HS-27A (cell line): ENCODE measurements at regions not wholly inside any gene's neighbourhood (a gene's known extent, or its start where the extent isn't known, plus 50 kb on each side); places are given as distances from the start of the nearest gene placed in this dataset.
"Not testable (repeated sequence)": the region's sequence is repeated elsewhere in the genome, so short reads cannot be mapped to it uniquely, and the experiment has no call there.

Source experiments
- DNase-seq: peaks from one replicate; pipeline ENCODE4 v3.0.0-alpha.2; 2012; ENCODE audit warnings: low read depth, missing footprints

DNA sequence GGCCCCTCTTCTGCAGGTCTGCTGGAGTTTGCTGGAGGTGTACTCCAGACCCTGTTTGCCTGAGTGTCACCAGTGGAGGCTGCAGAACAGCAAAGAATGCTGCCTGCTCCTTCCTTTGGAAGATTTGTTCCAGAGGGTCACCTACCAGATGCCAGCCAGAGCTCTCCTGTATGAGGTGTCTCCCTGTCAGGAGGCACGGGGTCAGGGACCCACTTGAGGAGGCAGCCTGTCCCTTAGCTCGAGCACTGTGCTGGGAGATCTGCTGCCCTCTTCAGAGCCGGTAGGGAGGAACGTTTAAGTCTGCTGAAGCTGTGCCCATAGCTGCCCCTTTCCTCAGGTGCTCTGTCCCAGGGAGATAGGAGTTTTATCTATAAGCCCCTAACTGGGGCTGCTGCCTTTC is 207.9 kb downstream of the FAT3 start:
- DNase-seq, result no peak

DNA sequence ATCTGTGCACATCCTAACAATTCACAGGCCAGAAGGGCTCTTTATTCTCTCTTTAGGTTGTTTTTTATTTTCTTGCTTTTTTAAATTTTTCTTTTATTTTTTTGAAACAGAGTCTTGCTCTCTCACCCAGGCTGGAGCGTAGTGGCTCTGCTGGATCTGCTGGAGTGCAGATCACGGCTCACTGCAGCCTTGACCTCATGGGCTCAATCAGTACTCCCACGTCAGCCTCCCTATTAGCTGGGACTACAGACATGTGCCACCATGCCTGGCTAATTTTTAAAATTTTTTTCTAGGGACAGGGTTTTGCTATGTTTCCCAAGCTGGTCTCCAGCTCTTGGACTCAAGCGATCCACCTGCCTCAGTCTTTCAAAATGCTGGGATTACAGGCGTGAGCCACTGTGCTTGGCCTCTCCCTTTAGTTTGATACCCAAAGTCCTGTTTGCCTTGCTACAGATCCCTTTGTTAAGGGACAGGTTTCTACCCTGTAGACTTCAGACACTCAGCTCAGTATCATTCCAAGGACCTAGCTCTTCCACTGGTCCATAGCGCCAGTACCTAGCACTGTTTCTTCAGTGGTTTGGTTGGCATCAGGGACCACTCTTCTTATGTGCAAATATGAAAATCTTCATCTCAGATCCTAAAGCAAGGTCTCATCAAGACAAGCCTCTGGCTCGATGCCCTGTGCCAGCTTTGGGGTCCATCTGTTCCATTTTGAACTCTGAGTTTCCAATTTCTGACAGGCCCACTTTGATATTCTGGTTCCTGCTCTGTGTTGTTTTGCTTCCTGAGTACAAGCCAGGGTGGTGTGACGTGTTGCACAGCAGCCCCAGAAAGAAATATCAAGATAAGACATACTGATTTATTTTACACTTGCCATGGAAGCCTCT is 211.7 kb downstream of the FAT3 start:
- DNase-seq, result no peak

DNA sequence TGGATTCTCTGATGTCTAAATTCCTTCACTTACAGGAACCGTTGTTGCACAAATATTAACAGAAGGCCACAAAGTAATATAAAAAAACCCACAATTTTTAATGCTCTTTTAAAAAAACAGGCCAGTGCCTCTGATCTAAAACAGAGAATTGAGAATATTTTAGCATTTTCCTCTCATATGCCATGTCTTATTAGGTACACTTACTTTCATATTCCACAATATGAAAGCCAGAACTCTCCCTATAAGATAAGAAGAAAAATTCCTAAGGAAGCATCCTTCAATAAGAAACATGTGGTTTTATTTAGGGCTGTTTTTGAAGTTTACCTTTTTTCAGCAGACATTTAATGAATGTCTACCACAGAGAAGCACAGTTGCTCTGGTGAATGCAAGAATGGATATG is 214.5 kb downstream of the FAT3 start:
- no peak for DNase-seq

DNA sequence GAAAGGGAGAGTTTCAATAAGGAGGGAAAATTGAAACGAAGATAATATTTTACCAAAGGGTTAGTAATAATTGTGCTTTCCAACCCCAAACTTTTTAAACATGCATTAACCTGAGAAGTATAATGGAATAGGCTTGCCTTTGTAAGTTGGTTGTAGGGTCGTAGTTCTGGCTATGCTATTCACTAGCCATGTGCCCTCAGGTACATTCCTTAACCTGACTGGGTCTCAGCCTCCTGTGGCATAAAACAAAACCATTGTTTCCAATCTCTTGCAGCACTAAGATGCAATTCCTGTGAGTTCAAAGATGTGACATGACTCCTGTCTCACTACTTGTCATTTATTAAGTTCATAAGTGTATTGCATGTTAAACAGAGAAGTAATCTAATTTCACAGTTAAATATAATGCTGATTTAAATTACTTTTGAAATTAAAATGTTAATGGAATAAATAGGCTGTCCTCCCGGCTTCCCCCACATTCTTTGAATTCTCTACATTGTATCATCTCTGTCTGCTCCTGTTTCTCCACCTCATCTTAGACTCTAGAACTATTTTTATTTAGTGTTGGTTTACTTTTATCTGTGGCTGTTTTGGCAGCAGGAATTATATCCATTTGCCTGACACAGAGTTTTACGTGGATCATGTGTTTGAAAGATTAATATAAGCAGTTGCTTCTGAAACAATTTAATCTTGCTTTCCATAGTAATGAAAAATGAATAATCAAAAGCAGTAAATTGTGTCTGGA is 216.3 kb downstream of the FAT3 start:
- no peak for DNase-seq

DNA sequence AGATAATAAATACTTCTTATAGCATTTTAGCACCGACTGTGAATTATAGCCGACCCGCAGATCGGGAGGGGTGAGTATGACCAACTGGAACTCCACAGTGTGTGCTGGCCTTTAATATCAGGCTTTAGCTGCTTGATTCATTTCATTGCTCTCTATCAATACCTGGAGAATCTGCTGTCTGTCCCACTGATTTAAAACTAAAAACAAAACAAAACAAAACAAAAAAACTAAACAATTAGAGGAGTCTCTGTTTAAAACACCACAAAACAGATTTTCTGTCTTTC is 216.8 kb downstream of the FAT3 start:
- DNase-seq, result no peak

DNA sequence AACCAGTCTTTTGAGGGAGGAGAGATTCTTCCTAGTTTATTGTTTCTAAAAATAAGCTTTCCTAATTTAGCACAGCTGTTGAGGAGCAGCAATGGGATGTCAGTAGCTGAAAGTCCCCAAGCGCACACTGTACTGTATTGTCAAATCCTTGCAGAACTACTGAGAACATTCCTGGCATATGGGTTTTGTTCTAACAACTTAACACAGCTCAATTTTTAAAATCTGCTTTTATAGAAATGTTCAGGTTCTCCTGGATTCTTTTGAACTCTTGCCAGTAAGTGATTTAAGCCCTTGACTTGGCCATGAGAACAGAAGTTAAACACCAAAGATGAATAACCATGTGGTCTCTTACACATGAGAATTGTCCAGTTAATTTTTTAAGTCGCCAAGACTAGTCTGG is 218.6 kb downstream of the FAT3 start:
- no peak for DNase-seq

DNA sequence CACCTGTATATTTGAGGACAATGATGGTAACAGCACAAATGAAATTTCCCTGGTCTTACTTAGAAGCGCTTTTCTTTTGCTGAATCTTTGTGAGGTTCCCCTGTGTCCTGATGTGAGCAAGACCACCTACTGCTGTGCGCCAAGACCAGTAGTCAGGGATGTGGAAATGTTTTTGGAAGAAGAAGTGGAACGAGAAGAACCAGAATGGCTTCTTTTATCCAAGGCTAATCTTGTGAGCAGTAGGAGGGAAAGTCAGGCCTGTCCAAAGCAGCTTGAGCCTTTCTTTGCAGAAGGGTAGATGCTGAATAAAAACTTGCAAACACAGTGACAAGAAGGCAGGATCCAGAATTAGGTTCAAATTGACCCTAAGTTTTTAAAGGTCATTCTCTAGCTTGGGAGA is 223.0 kb downstream of the FAT3 start:
- no peak for DNase-seq

DNA sequence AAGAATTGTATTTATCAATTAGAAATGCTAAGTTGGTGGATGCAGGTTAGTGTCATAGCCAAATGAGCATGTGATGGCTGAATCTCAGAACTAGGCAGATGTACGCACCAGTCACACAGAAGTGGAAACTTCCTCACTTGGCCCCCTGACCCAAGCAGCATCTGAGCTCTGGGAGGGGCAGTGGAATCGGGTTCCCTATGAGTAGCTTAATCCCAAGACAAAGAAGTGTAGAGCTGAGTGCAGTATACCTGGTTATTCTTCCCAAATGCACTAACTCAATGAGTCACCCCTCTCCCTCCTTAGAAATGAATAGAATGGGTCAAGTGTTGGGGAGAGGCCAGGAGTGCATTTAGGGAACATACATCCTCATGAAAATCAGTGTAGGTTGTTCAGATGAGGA is 224.6 kb downstream of the FAT3 start:
- DNase-seq, result no peak

DNA sequence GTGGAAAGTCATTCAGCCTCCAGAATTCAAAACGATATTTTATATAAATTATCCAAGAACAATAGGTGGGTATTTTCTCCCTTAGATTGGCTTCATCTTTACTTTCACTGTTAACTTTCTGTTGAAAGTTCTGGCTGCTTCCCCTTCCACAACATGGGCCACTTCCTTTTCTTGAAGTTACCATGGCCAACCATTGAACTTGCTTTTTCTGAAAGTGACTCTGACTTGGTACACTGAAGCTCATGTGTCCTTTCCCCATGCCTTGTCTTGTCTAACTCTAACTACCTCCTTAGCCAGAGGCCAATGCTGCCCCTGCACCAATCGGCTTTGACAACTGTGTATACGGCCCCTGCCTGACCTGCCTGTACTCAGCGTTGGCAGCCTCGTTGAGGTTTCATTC is 225.2 kb downstream of the FAT3 start:
- DNase-seq, result no peak

DNA sequence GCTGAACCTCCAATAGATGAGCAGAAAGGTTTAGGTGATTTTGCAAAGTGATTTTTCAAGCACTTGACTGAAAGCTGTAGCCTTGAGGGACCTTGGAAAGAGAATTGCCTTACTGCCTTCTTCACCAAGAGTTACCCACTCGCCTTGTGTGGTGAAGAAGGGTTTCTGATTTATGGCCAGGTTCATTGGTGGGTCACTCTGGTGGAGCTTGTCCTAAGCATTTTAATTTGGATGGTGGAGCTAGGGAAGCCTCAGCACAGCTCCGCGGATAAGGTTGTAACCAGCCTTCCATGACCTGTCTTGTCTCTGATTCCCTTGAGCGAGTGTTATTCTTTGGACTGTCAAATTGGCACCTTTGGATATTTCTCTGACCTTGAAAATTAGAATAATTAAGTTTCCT is 226.4 kb downstream of the FAT3 start:
- DNase-seq, result no peak

DNA sequence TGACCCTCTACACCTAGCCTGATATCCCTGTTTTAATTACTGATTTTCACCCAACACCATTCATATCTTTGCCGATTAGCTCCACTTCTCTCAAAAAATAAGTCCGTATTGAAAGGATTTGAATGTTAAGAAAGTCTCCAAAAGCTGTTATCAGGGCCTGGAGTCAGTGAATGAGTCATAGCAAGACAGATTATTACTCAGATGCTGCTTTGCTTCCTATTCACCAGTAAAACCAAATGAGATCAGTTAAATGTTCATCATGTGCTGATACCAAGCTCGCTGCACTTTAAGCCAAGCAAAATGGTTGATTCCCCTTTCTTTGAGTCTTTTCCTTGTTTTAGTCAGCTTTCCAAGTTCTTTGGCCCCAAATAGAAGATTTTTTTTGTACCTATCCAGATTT is 228.4 kb downstream of the FAT3 start:
- peak; percentile 35 for DNase-seq

DNA sequence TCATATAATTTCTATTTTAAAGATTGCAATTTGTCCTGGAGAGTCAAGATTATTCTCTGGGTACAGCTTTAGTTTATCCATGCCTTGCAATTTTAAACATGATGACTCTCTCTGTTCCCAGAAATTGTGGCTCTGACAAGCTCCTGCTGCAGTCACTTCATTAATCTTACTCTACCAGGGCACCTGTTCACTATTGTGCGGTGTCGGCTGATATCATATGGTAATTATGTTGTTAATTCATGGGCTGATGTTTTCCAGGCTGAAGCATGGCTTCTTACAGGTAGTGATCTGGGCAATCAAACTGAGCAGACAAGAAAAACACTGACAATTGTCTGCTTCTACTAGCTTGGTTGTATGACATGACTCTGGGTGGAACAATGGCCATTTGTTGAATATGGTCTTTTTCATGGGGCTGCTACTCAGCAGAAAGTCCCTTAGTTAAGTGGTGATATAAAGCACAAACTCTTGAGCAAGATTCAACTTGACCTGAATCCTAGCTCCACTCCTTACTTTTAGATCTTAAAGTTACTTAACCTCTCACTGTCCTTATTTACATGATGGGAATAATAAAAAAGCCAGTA is 230.7 kb downstream of the FAT3 start:
- no peak for DNase-seq

DNA sequence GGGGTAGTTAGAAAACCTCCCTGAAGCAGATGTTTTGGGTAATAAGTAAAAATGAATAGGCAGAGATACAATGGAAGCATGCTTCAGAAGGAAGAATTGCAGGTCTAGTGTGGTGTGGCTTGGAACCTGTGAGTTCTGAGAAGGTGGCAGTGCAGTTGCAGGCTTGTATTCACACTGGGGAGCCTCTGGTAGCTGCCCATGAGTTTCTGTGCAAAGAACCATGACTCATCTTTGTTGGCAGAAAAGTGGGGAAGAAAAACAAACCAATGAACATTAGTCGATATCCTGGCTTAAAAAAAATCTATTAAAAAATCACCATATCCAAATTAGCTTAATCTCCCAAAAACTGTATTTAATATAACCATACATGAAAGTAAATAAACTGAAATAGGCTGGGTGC is 232.6 kb downstream of the FAT3 start:
- peak; percentile 27 for DNase-seq

DNA sequence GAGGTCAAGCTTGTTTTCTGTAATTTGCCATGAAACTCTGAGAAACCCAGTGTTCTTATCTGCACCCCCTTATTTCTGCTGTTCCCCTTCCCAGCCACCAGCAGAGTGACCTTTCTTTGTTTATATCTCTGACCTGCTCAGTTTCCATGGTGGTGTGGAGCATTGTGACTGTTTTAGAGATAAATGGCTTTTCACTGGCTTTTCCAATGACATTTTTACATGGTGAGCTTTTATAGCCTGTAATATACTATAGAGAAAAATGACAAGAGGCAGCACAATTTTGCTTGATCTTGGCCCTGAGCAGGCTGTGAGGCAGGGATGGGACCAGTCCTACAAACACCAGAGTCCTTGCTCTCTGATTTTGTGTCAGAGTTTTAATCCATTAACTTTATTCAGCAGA is 233.9 kb downstream of the FAT3 start:
- DNase-seq, result no peak

DNA sequence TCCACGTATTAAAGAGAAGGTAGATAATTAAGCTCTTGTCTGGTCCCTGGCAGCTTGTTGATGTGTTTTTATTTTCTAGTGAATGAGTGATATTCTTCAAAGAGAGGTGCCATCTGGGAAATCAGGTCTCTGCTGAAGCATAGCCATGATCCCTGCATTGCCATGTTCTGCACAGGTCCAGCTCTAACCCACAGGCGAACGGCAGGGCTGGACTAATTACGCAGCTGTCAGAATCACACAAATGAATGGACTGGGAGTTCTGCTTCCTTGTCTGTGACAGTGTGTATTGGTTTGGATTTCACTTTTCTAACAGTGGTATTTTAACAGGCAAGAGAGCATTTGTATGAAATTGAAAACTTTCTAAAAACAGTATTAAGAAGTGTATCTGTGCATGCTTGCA is 235.6 kb downstream of the FAT3 start:
- DNase-seq, result no peak

DNA sequence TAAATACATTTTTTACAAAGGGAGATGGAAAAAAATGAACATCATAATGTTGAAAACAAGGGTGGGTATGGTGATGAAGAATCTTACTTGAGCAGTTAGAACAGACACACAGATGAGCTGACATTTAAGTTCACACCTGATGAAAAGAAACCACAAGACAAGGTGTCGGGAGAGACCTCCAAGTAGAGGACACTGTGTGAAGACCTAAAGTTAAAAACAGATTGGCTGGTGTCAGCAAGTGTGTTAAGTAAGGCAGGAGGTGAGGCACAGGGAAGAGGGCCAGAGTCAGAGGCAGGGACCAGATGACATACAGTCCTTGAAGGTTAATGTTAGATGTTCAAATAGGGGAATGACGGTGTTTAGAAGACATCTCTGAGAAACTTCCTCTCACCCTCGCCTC is 236.8 kb downstream of the FAT3 start:
- DNase-seq, result no peak

DNA sequence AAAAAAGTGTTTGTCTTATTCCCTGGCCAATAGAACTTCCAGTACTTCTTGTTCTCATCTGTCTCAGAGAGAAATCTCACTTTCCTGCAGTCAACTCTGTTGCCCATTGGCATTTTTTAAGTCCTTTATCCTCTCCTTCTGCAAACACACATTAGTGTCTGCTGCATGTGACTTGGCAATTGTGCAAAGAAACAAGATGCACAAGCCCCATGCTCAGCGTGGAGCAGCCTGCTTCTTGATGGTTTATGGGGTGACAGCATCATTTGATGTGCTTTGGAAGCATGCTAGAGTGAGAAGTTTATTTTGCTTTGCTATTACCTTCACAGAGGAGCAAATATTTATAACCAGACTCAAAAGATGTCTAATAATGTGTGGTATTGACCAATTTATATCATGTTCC is 238.2 kb downstream of the FAT3 start:
- no peak for DNase-seq

DNA sequence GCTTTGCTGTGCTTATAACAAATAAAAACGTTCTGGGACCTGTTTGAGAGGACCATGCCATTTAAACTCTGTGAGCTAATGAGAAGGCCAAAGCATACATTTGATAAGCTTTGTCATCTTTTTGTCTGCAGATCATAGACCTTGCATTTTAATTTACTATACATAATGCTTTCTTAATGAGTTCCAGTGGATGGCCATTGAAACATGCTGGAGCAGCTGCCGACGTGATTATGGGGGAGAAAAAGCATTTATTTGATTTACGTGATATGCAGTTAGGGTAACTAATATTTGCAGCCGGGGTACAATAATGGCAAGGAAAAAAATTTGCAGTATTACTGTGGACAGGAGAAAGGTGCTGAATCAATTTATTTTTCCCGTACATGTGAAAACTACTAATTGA is 240.2 kb downstream of the FAT3 start:
- DNase-seq, result no peak

DNA sequence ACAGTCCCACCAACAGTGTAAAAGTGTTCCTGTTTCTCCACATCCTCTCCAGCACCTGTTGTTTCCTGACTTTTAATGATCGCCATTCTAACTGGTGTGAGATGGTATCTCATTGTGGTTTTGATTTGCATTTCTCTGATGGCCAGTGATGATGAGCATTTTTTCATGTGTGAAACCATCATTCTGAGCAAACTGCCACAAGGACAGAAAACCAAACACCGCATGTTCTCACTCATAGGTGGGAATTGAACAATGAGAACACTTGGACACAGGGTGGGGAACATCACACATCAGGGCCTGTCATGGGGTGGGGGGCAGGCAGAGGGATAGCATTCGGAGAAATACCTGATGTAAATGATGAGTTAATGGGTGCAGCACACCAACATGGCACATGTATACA is 240.8 kb downstream of the FAT3 start:
- not testable (repeated sequence) for DNase-seq

DNA sequence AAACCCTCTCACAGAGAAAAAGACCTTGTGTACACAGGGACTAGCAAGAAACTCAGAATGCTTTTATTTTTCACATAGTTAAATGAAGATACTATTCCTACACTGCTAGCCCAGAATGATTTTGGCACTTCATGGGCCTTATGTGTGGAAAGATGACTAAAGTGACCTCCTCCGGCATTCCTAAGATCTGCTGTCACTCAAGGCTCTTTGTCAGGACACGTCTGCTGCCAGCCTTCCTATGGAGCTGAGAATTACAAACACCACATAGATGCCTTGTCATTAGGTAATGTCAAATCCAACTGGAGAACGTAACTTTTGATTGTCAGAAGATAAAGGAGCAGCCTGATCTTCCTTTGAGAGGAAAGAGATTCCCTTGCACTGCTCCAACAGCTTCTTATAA is 249.1 kb downstream of the FAT3 start:
- DNase-seq, result no peak

DNA sequence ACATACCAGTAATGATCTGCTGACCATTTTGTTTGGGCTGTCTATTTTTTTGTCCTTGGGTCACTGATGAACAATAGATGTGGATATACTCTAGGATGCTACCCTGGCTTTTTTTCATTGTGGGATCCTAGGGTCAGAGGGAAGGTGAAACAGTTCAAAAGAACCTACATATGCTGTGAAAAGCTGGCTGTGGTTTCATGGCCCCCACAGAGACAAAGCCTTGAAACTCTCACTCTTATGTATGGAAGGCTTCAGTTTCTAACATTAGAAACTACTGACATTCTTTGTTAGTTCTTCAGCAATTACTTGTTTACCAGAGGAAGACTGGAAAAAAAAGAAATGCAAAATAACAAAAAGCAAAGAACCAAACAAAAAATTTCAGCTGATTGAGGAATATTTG is 250.7 kb downstream of the FAT3 start:
- no peak for DNase-seq

DNA sequence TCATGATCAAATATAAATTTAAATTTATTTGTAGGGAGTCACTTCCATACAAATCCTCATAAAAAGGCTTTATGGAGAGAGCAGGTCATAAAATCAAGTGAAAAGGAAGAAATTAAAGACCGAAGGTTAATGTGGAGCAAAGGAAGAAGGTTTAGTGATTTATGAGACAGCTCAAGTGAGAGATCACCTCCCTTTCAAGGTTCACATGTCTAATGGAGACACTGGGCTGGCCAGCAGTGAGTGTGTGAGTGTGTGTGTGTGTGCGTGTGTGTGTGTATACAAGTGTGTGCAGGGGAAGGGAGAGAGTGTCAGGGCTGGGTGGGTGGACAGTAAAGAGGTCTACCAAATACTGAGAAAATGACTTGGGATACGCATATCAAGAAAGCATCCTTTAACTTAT is 251.2 kb downstream of the FAT3 start:
- no peak for DNase-seq

DNA sequence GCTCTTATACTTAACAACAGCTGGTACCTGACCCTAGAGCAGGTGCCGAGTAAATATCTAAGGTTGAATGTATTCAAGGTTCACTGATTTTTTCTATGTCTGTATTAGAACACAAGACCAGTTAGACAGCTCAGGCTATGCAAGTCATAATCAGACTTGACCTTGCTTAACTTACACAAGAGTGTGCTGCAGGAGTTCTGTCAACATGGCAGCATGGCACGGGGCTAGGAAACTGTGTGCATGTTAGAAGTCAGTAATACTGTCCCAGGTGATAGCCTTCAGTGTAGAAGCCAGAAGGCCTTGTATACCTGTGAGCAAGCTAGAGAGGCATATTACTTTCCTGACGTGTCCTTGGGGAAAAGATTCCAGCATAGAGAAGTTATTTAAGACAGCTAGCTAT is 253.1 kb downstream of the FAT3 start:
- DNase-seq, result no peak

DNA sequence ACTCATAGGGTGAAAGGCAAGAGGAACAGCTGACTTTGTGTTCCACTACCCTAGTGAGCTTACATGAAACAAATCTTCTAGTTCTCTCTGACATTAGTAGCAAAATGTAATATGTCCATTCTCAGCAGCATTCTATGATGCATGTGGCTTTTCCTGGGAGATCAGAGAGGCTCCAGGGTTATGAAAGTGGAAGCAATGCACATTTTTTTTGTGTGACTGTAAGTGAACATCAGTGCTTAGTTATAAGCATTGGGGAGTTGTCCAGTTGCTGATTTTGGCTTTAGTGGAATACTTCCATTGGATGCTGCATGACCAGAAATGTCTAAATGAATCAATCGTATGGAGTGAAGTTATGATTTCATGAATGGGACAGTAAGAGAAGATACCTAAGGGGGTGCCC is 255.9 kb downstream of the FAT3 start:
- no peak for DNase-seq
